ENCODE measurements at regions not wholly inside any gene's neighbourhood (a gene's known extent, or its start where the extent isn't known, plus 50 kb on each side); places are given as distances from the start of the nearest gene placed in this dataset.

DNA sequence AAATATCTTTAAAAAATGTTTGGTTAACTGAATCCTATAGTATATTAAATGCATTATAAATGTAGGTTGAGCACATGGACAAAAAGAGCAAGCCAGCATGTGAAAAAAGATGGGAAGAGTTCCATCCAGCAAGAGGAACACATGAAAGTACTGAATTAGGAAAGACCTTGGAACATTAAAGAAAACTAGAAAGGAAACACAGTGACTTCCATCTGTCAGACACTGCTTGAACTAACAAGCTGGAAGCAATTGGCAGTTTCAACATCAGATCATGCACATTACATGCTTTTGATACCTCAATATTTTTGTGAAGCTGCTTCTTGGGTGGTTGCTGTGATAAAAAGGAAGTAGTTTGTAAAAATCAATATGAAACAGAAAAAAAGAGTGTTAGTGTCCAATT is 626.8 kb upstream of the GNPDA2 start:
- TF ChIP-seq FOXK2 (IDR thresholded peaks at IDR 0.05) (no peak), ZNF282 (IDR thresholded peaks at IDR 0.05; ENCODE audit: partially characterized antibody) (no peak)
- TF ChIP-seq, protein P1, sequence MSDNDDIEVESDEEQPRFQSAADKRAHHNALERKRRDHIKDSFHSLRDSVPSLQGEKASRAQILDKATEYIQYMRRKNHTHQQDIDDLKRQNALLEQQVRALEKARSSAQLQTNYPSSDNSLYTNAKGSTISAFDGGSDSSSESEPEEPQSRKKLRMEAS (IDR thresholded peaks at IDR 0.05), result no peak

Data from HepG2 (cell line).